ENCODE measurements at regions not wholly inside any gene's neighbourhood (a gene's known extent, or its start where the extent isn't known, plus 50 kb on each side); places are given as distances from the start of the nearest gene placed in this dataset.

- no peak for ATAC-seq (replicated peaks in 1 of 2)
- H3K9me3 Mint-ChIP-seq, result no peaks in the 10 kb centered on the region
- no peaks in the 10 kb centered on the region for H3K36me3 Mint-ChIP-seq (ENCODE audit: insufficient read depth in 2 of 2)
- H3K27me3 Mint-ChIP-seq (ENCODE audit: low read depth), result no peaks in the 10 kb centered on the region
- H3K4me1 Mint-ChIP-seq (ENCODE audit: low read depth), result no peaks in the 10 kb centered on the region
- H3K4me3 Mint-ChIP-seq, result no peak overlapping the region
- no peak overlapping the region for H3K27ac Mint-ChIP-seq
- DNase-seq, result no peak
These were observed 57.6 kb upstream of the ADRA2C start for GRCh38 chr4:3708611-3709010.

- H3K36me3 Mint-ChIP-seq (ENCODE audit: insufficient read depth in 2 of 2), result no peaks in the 10 kb centered on the region
- no peak for ATAC-seq (replicated peaks in 1 of 2)
- H3K9me3 Mint-ChIP-seq, result no peaks in the 10 kb centered on the region
- no peak overlapping the region for H3K27ac Mint-ChIP-seq
- no peak overlapping the region for H3K4me3 Mint-ChIP-seq
- DNase-seq, result no peak
- H3K4me1 Mint-ChIP-seq (ENCODE audit: low read depth), result no peaks in the 10 kb centered on the region
- H3K27me3 Mint-ChIP-seq (ENCODE audit: low read depth), result no peaks in the 10 kb centered on the region
These were observed 58.1 kb upstream of the ADRA2C start for GRCh38 chr4:3708103-3708510.

- Mint-ChIP-seq H3K4me3 (no peak overlapping the region), H3K27me3 (ENCODE audit: low read depth) (no peaks in the 10 kb centered on the region), H3K36me3 (ENCODE audit: insufficient read depth in 2 of 2) (no peaks in the 10 kb centered on the region), H3K27ac (no peak overlapping the region), H3K9me3 (no peaks in the 10 kb centered on the region), H3K4me1 (ENCODE audit: low read depth) (no peaks in the 10 kb centered on the region)
- DNase-seq, result no peak
- ATAC-seq (replicated peaks in 1 of 2), result no peak
These were observed 58.6 kb upstream of the ADRA2C start for GRCh38 chr4:3707423-3708102.

- DNase-seq (no peak), ATAC-seq (replicated peaks in 1 of 2) (no peak)
- H3K9me3 Mint-ChIP-seq, result no peaks in the 10 kb centered on the region
- no peaks in the 10 kb centered on the region for H3K27me3 Mint-ChIP-seq (ENCODE audit: low read depth)
- no peak overlapping the region for H3K4me3 Mint-ChIP-seq
- H3K36me3 Mint-ChIP-seq (ENCODE audit: insufficient read depth in 2 of 2), result no peaks in the 10 kb centered on the region
- no peak overlapping the region for H3K27ac Mint-ChIP-seq
- H3K4me1 Mint-ChIP-seq (ENCODE audit: low read depth), result no peaks in the 10 kb centered on the region
These were observed 59.4 kb upstream of the ADRA2C start for GRCh38 chr4:3706565-3707422.

GRCh38 chr4:3706111-3706511, 60.1 kb upstream of the ADRA2C start:
- DNase-seq (no peak), ATAC-seq (replicated peaks in 1 of 2) (no peak)
- H3K27me3 Mint-ChIP-seq (ENCODE audit: low read depth), result no peaks in the 10 kb centered on the region
- H3K4me1 Mint-ChIP-seq (ENCODE audit: low read depth), result no peaks in the 10 kb centered on the region
- no peaks in the 10 kb centered on the region for H3K9me3 Mint-ChIP-seq
- H3K36me3 Mint-ChIP-seq (ENCODE audit: insufficient read depth in 2 of 2), result no peaks in the 10 kb centered on the region
- H3K4me3 Mint-ChIP-seq, result no peak overlapping the region
- H3K27ac Mint-ChIP-seq, result no peak overlapping the region

- no peaks in the 10 kb centered on the region for H3K9me3 Mint-ChIP-seq
- H3K4me1 Mint-ChIP-seq (ENCODE audit: low read depth), result no peaks in the 10 kb centered on the region
- no peaks in the 10 kb centered on the region for H3K36me3 Mint-ChIP-seq (ENCODE audit: insufficient read depth in 2 of 2)
- no peak for DNase-seq
- no peak for ATAC-seq (replicated peaks in 1 of 2)
- no peak overlapping the region for H3K4me3 Mint-ChIP-seq
- H3K27ac Mint-ChIP-seq, result no peak overlapping the region
- H3K27me3 Mint-ChIP-seq (ENCODE audit: low read depth), result no peaks in the 10 kb centered on the region
These were observed 60.8 kb upstream of the ADRA2C start for GRCh38 chr4:3705236-3705987.

GRCh38 chr4:3704669-3705068, 61.5 kb upstream of the ADRA2C start:
- Mint-ChIP-seq H3K4me3 (no peak overlapping the region), H3K4me1 (ENCODE audit: low read depth) (no peaks in the 10 kb centered on the region), H3K27ac (no peak overlapping the region), H3K27me3 (ENCODE audit: low read depth) (no peaks in the 10 kb centered on the region), H3K9me3 (no peaks in the 10 kb centered on the region), H3K36me3 (ENCODE audit: insufficient read depth in 2 of 2) (no peaks in the 10 kb centered on the region)
- DNase-seq, result no peak
- ATAC-seq (replicated peaks in 1 of 2), result no peak

GRCh38 chr4:3703677-3704521, 62.3 kb upstream of the ADRA2C start:
- no peak overlapping the region for H3K27ac Mint-ChIP-seq
- no peak for ATAC-seq (replicated peaks in 1 of 2)
- H3K9me3 Mint-ChIP-seq, result no peaks in the 10 kb centered on the region
- no peaks in the 10 kb centered on the region for H3K36me3 Mint-ChIP-seq (ENCODE audit: insufficient read depth in 2 of 2)
- H3K4me1 Mint-ChIP-seq (ENCODE audit: low read depth), result no peaks in the 10 kb centered on the region
- no peak for DNase-seq
- H3K4me3 Mint-ChIP-seq, result no peak overlapping the region
- no peaks in the 10 kb centered on the region for H3K27me3 Mint-ChIP-seq (ENCODE audit: low read depth)

- no peak overlapping the region for H3K27ac Mint-ChIP-seq
- no peaks in the 10 kb centered on the region for H3K27me3 Mint-ChIP-seq (ENCODE audit: low read depth)
- H3K36me3 Mint-ChIP-seq (ENCODE audit: insufficient read depth in 2 of 2), result no peaks in the 10 kb centered on the region
- no peak overlapping the region for H3K4me3 Mint-ChIP-seq
- DNase-seq (no peak), ATAC-seq (replicated peaks in 1 of 2) (no peak)
- no peaks in the 10 kb centered on the region for H3K4me1 Mint-ChIP-seq (ENCODE audit: low read depth)
- H3K9me3 Mint-ChIP-seq, result no peaks in the 10 kb centered on the region
These were observed 62.9 kb upstream of the ADRA2C start for GRCh38 chr4:3703343-3703676.

- Mint-ChIP-seq H3K27me3 (ENCODE audit: low read depth) (no peaks in the 10 kb centered on the region), H3K27ac (no peak overlapping the region), H3K4me1 (ENCODE audit: low read depth) (no peaks in the 10 kb centered on the region), H3K4me3 (no peak overlapping the region), H3K36me3 (ENCODE audit: insufficient read depth in 2 of 2) (no peaks in the 10 kb centered on the region), H3K9me3 (no peaks in the 10 kb centered on the region)
- ATAC-seq (replicated peaks in 1 of 2), result no peak
- no peak for DNase-seq
These were observed 63.5 kb upstream of the ADRA2C start for GRCh38 chr4:3702561-3703221.

- Mint-ChIP-seq H3K4me3 (no peak overlapping the region), H3K9me3 (peaks cover 3 to 6% of the 10 kb centered on the region in 2 donors), H3K4me1 (ENCODE audit: low read depth) (no peaks in the 10 kb centered on the region), H3K36me3 (ENCODE audit: insufficient read depth in 2 of 2) (peaks cover 0 to 3% of the 10 kb centered on the region in 2 donors), H3K27me3 (ENCODE audit: low read depth) (no peaks in the 10 kb centered on the region), H3K27ac (no peak overlapping the region)
- ATAC-seq (replicated peaks in 1 of 2) (no peak), DNase-seq (no peak)
These were observed 64.2 kb upstream of the ADRA2C start for GRCh38 chr4:3701736-3702560.

GRCh38 chr4:3701271-3701734, 64.9 kb upstream of the ADRA2C start:
- no peak overlapping the region for H3K4me3 Mint-ChIP-seq
- peaks cover 0 to 4% of the 10 kb centered on the region in 2 donors for H3K36me3 Mint-ChIP-seq (ENCODE audit: insufficient read depth in 2 of 2)
- ATAC-seq (replicated peaks in 1 of 2), result no peak
- H3K4me1 Mint-ChIP-seq (ENCODE audit: low read depth), result no peaks in the 10 kb centered on the region
- no peak for DNase-seq
- peaks cover 4% of the 10 kb centered on the region for H3K27me3 Mint-ChIP-seq (ENCODE audit: low read depth)
- H3K27ac Mint-ChIP-seq, result no peak overlapping the region
- peaks cover 5 to 8% of the 10 kb centered on the region in 2 donors for H3K9me3 Mint-ChIP-seq

All from activated T-cell treated with anti-CD3 and anti-CD28 coated beads, Interleukin-2, amount 50 U/mL, for 72 hours (primary cell).